ENCODE measurements at regions not wholly inside any gene's neighbourhood (a gene's known extent, or its start where the extent isn't known, plus 50 kb on each side); places are given as distances from the start of the nearest gene placed in this dataset.

DNA sequence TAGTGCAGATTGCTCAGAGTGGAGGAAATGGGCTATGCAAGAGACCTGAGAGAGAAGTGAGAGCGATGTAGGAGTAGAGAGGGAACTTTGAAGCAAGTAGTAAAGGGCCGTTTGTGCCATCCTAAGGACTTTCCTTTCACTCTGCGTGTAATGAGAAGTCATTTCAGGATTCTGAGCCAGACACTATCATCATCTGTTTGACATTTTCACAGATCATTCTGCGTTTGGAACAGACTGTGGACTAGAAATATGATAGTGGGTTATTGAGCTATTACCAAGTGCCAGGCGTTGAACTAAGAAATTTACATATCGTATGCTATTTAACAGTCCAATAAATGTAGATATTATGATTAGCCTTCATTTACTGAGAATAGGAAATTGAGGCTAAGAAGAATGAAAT, 150.0 kb upstream of the ROBO2 start:
- TF ChIP-seq, protein P1, sequence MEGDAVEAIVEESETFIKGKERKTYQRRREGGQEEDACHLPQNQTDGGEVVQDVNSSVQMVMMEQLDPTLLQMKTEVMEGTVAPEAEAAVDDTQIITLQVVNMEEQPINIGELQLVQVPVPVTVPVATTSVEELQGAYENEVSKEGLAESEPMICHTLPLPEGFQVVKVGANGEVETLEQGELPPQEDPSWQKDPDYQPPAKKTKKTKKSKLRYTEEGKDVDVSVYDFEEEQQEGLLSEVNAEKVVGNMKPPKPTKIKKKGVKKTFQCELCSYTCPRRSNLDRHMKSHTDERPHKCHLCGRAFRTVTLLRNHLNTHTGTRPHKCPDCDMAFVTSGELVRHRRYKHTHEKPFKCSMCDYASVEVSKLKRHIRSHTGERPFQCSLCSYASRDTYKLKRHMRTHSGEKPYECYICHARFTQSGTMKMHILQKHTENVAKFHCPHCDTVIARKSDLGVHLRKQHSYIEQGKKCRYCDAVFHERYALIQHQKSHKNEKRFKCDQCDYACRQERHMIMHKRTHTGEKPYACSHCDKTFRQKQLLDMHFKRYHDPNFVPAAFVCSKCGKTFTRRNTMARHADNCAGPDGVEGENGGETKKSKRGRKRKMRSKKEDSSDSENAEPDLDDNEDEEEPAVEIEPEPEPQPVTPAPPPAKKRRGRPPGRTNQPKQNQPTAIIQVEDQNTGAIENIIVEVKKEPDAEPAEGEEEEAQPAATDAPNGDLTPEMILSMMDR (IDR thresholded peaks at IDR 0.05): no peak
- no peak for TF ChIP-seq POLR2AphosphoS5 (IDR thresholded peaks at IDR 0.05)

Data from breast epithelium (tissue), 3 donors.